ENCODE measurements at regions not wholly inside any gene's neighbourhood (a gene's known extent, or its start where the extent isn't known, plus 50 kb on each side); places are given as distances from the start of the nearest gene placed in this dataset.

DNA sequence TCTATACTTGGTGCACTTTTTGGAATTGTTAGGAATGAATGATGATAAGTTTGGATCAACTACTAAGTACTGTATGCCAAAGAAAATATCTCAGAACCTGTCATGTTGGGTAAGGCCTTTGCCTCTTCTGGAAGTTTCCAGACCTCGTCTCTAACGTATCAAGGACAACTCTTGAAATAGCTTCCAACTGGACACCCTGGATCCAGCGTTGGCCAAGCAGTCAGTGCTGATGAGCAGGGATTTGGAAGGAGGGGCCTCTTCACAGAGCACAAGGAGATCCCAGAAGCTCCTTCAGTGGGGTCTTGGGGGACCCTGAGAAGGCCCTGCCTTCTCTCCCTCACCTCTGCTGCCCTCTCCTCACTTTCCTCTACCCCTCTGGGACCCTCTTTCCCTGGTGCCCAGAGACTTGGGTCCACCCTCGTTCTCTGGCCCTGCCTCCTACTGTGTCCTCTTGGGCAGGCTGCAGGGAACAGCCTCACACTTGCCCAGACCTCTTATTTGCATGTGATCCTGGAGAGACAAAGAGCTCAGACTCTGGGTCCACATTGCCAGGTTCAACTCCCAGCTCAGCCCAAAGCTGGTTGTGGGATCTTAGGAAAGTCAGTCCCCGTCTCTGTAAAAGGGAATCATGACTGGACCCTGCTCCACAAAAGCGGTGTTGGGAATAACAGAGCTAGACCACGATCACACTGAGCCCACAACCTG is 145.8 kb downstream of the COL6A3 start:
- TF ChIP-seq CTCF (IDR thresholded peaks at IDR 0.05): no peak
- no peak for TF ChIP-seq POLR2A (IDR thresholded peaks at IDR 0.05)

Measured in Peyer's patch (tissue), 4 donors.